Activated T-cell treated with anti-CD3 and anti-CD28 coated beads, Interleukin-2, amount 50 U/mL, for 24 hours (primary cell): ENCODE measurements at regions not wholly inside any gene's neighbourhood (a gene's known extent, or its start where the extent isn't known, plus 50 kb on each side); places are given as distances from the start of the nearest gene placed in this dataset.
"Not testable (repeated sequence)": the region's sequence is repeated elsewhere in the genome, so short reads cannot be mapped to it uniquely, and the experiment has no call there.

Experiments used
- DNase-seq: peaks from one replicate; pipeline ENCODE4 v3.0.0-alpha.2; 2020
- H3K27ac Mint-ChIP-seq: 2 replicates; pipeline ENCODE4 v1.8.0; 2020; ENCODE audit warnings: mild to moderate bottlenecking, mixed read lengths
- H3K27me3 Mint-ChIP-seq: 2 replicates; pipeline ENCODE4 v1.8.0; 2020; ENCODE audit warnings: mixed read lengths
- H3K36me3 Mint-ChIP-seq: 2 replicates; pipeline ENCODE4 v1.8.0; 2020; ENCODE audit warnings: low read depth, mixed read lengths
- H3K4me1 Mint-ChIP-seq: 2 replicates; pipeline ENCODE4 v1.8.0; 2020; ENCODE audit warnings: low read depth, mixed read lengths
- H3K4me3 Mint-ChIP-seq: 2 replicates; pipeline ENCODE4 v1.8.0; 2020; ENCODE audit warnings: mild to moderate bottlenecking, moderate library complexity, mixed read lengths
- H3K9me3 Mint-ChIP-seq: 2 replicates; pipeline ENCODE4 v1.8.0; 2020; ENCODE audit warnings: mixed read lengths

DNA sequence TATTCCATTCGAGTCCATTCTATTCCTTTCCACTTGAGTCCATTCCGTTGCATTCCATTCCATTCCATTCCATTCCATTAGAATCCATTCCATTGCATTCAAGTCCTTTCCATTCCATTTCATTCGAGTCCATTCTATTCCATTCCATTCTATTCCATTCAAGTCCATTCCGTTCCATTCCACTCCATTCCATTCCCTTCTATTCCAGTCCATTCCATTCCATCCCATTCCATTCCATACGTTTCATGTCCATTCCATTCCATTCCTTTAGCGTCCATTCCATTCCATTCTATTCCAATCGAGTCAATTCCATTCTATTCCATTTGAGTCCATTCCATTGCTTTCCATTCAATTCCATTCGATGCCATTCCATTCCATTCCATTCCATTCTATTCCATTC is 4804.0 kb upstream of the OR11H1 start:
- H3K27me3 Mint-ChIP-seq, DNase-seq, H3K27ac Mint-ChIP-seq, H3K4me1 Mint-ChIP-seq, H3K4me3 Mint-ChIP-seq: not testable (repeated sequence)
- H3K36me3 Mint-ChIP-seq: peaks cover 21% of the 10 kb centered on the region
- peaks cover 86% of the 10 kb centered on the region for H3K9me3 Mint-ChIP-seq

- peaks cover 21% of the 10 kb centered on the region for H3K36me3 Mint-ChIP-seq
Observed at GRCh38 chr22:10727393-10727792, 4800.6 kb upstream of the OR11H1 start.

DNA sequence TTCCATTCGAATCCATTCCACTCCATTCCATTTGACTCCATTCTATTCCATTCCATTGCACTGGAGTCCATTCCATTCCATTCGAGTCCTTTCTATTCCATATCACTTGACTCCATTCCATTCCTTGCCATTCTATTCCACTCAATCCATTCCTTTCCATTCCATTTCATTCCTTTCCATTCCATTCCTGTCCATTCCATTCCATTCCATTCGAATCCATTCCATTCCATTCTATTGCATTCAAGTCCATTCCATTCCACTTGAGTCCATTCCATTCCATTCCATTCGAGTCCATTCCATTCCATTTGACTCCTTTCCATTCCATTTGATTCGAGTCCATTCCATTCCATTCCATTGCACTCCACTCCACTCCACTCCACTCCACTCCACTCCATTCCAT is 4798.0 kb upstream of the OR11H1 start:
- not testable (repeated sequence) for H3K27me3 Mint-ChIP-seq, H3K4me1 Mint-ChIP-seq, H3K27ac Mint-ChIP-seq, H3K4me3 Mint-ChIP-seq, DNase-seq
- Mint-ChIP-seq H3K36me3 (peaks cover 21% of the 10 kb centered on the region), H3K9me3 (peaks cover 67% of the 10 kb centered on the region)

More at GRCh38 chr22:10727393-10727792, 4800.6 kb upstream of the OR11H1 start:
- DNase-seq: no peak
- H3K9me3 Mint-ChIP-seq: peaks cover 81% of the 10 kb centered on the region
- no peaks in the 10 kb centered on the region for H3K27me3 Mint-ChIP-seq
- no peak overlapping the region for H3K4me3 Mint-ChIP-seq
- no peaks in the 10 kb centered on the region for H3K4me1 Mint-ChIP-seq
- H3K27ac Mint-ChIP-seq: no peak overlapping the region

DNA sequence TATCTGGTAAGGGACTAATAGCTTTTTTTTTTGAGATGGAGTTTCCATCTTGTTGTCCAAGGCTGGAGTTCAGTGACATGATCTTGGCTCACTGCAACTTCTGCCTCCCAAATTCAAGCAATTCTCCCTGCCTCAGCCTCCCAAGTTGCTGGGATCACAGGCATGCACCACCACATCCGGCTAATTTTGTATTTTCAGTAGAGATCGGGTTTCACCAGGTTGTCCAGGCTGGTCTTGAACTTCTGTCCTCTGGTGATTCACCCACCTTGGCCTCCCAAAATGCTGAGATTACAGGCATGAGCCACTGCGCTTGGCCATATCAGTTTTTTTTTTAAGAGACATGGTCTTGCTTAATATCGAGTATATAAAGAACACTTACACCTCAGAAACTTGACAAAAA is 4797.3 kb upstream of the OR11H1 start:
- H3K4me3 Mint-ChIP-seq, DNase-seq, H3K27ac Mint-ChIP-seq, H3K27me3 Mint-ChIP-seq, H3K4me1 Mint-ChIP-seq: not testable (repeated sequence)
- H3K36me3 Mint-ChIP-seq: peaks cover 21% of the 10 kb centered on the region
- peaks cover 65% of the 10 kb centered on the region for H3K9me3 Mint-ChIP-seq

GRCh38 chr22:10731246-10731974 is 4796.6 kb upstream of the OR11H1 start:
- H3K9me3 Mint-ChIP-seq: peaks cover 61% of the 10 kb centered on the region
- not testable (repeated sequence) for H3K27me3 Mint-ChIP-seq, H3K27ac Mint-ChIP-seq, DNase-seq, H3K4me1 Mint-ChIP-seq, H3K4me3 Mint-ChIP-seq
- peaks cover 21% of the 10 kb centered on the region for H3K36me3 Mint-ChIP-seq

GRCh38 chr22:10735075-10735474 is 4792.9 kb upstream of the OR11H1 start:
- H3K27ac Mint-ChIP-seq, DNase-seq, H3K4me3 Mint-ChIP-seq, H3K36me3 Mint-ChIP-seq, H3K27me3 Mint-ChIP-seq, H3K4me1 Mint-ChIP-seq: not testable (repeated sequence)
- peaks cover 53% of the 10 kb centered on the region for H3K9me3 Mint-ChIP-seq

DNA sequence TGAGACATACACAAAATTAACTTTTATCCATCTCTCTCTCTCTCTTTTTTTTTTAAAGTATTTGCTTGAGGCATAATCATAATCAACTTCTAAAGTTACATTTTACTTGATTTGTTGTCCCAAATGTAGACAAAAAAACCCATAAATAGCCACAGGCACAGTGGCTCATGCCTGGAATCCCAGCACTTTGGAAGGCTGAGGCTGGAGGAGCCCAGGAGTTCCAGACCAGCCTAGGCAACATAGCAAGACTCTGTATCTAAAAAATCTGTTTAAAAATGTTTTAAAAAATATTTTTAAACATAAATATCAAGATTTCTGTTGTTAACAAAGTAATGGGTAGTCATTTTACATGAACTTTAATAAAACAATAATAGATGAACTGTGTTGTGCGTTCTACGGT is 4791.1 kb upstream of the OR11H1 start:
- H3K36me3 Mint-ChIP-seq, DNase-seq, H3K27ac Mint-ChIP-seq, H3K27me3 Mint-ChIP-seq, H3K4me3 Mint-ChIP-seq, H3K4me1 Mint-ChIP-seq: not testable (repeated sequence)
- peaks cover 51% of the 10 kb centered on the region for H3K9me3 Mint-ChIP-seq

DNA sequence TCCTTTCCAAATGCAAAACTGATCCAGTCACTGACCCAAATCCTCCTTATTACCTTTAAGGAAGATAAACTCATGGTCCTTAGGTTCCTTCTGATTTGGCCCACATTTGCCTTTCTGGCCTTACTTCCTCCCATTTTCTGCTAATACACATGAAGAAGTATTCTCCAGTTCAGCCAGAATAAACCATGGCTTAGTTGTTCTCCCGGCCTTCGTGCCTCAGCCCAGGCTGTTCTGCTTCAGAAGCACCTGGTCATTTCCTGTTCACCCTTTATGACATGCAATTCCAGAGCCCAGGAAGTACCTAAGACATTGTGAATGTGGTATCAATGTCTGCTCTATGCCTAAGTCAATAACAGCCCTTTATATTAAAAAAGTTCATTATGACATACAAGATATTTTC is 4790.1 kb upstream of the OR11H1 start:
- Mint-ChIP-seq H3K9me3 (peaks cover 51% of the 10 kb centered on the region), H3K36me3 (peaks cover 13% of the 10 kb centered on the region)
- not testable (repeated sequence) for DNase-seq, H3K4me3 Mint-ChIP-seq, H3K27me3 Mint-ChIP-seq, H3K4me1 Mint-ChIP-seq, H3K27ac Mint-ChIP-seq

GRCh38 chr22:10741210-10741609 is 4786.8 kb upstream of the OR11H1 start:
- no peak for DNase-seq
- Mint-ChIP-seq H3K36me3 (peaks cover 13% of the 10 kb centered on the region), H3K4me1 (no peaks in the 10 kb centered on the region), H3K27me3 (no peaks in the 10 kb centered on the region), H3K4me3 (no peak overlapping the region), H3K27ac (no peak overlapping the region), H3K9me3 (peaks cover 57% of the 10 kb centered on the region)

- not testable (repeated sequence) for H3K4me3 Mint-ChIP-seq, H3K4me1 Mint-ChIP-seq, DNase-seq, H3K27ac Mint-ChIP-seq, H3K27me3 Mint-ChIP-seq
- Mint-ChIP-seq H3K36me3 (peaks cover 13% of the 10 kb centered on the region), H3K9me3 (peaks cover 58% of the 10 kb centered on the region)
Observed at GRCh38 chr22:10741776-10742630, 4786.0 kb upstream of the OR11H1 start.

DNA sequence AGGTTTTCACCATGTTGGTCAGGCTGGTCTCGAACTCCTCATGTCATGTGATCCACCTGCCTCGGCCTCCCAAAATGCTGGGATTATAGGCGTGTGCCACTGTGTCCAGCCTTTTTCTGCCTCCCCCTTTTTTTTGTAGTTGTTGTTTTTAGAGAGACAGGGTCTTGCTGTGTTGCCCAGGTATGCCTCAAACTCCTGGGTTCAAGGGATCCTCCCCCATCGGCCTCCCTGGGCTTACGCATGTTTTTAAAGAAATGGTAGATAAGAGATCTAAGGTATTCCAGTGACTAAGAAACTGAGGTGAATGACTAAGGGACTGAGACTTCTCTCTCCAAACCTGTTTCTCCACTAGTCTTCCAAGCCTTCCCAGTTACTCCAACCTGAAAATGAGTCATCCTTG is 4781.6 kb upstream of the OR11H1 start:
- not testable (repeated sequence) for H3K27me3 Mint-ChIP-seq, H3K27ac Mint-ChIP-seq, H3K4me1 Mint-ChIP-seq, H3K36me3 Mint-ChIP-seq, H3K4me3 Mint-ChIP-seq, DNase-seq
- H3K9me3 Mint-ChIP-seq: peaks cover 40% of the 10 kb centered on the region

- peaks cover 43% of the 10 kb centered on the region for H3K9me3 Mint-ChIP-seq
- not testable (repeated sequence) for H3K4me3 Mint-ChIP-seq, H3K27ac Mint-ChIP-seq
Observed at GRCh38 chr22:10747227-10747626, 4780.8 kb upstream of the OR11H1 start.

DNA sequence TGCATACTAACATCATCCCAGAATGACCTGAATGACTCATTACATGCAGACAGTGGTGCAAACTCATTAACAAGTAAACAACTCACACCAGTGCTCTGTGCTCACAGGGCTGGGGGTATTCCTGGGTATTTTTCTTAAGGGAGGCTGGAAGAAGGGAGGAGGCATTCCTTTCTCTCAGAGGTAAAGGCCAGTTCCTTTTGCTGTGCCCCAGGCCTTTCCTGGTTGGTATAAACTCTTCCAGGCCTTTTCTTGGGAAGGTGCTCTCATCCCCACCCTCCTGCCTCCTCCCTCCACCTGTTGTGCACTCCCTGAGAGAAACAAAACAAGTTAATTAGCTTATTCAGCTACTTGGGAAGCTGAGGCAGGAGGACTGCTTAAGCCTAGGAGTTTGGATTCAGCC is 4779.2 kb upstream of the OR11H1 start:
- not testable (repeated sequence) for H3K4me3 Mint-ChIP-seq, H3K27ac Mint-ChIP-seq, H3K36me3 Mint-ChIP-seq, H3K27me3 Mint-ChIP-seq, H3K4me1 Mint-ChIP-seq, DNase-seq
- peaks cover 40% of the 10 kb centered on the region for H3K9me3 Mint-ChIP-seq

More at GRCh38 chr22:10747227-10747626, 4780.8 kb upstream of the OR11H1 start:
- not testable (repeated sequence) for DNase-seq, H3K36me3 Mint-ChIP-seq, H3K27me3 Mint-ChIP-seq, H3K4me1 Mint-ChIP-seq

GRCh38 chr22:10749423-10749822 is 4778.6 kb upstream of the OR11H1 start:
- H3K4me3 Mint-ChIP-seq, H3K27ac Mint-ChIP-seq, DNase-seq, H3K27me3 Mint-ChIP-seq, H3K36me3 Mint-ChIP-seq, H3K4me1 Mint-ChIP-seq: not testable (repeated sequence)
- H3K9me3 Mint-ChIP-seq: peaks cover 40% of the 10 kb centered on the region

- not testable (repeated sequence) for H3K4me1 Mint-ChIP-seq, H3K4me3 Mint-ChIP-seq, H3K27ac Mint-ChIP-seq, H3K27me3 Mint-ChIP-seq, DNase-seq, H3K36me3 Mint-ChIP-seq
- H3K9me3 Mint-ChIP-seq: peaks cover 42% of the 10 kb centered on the region
Observed at GRCh38 chr22:10753566-10753965, 4774.4 kb upstream of the OR11H1 start.
